GM19035 (cell line): ENCODE measurements at regions not wholly inside any gene's neighbourhood (a gene's known extent, or its start where the extent isn't known, plus 50 kb on each side); places are given as distances from the start of the nearest gene placed in this dataset.
A peak's percentile ranks its signal among the peaks of the same experiment; 100 is the strongest.
"Not testable (repeated sequence)": the region's sequence is repeated elsewhere in the genome, so short reads cannot be mapped to it uniquely, and the experiment has no call there.

Experiments
- ATAC-seq: cut with Tn5 transposase; IDR thresholded peaks from one replicate; pipeline ENCODE4 v1.9.1; 2021; ENCODE audit not compliant: unreplicated experiment

DNA sequence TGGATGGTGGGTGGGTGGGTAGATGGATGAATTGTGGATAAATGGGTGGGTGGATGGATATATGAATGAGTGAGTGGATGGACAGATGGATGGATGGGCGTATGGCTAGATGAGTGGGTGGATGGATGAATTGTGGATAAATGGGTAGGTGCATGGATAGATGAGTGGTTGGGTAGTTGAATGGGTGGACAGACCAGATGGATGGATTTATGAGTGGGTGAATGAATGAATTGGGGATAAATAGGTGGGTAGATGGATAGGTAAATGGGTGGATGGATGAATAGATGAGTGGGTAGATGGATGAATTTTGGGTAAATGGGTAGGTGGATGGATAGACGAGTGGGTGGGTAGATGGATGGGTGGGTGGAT is 108.7 kb downstream of the NPIPB11 start:
- ATAC-seq: not testable (repeated sequence)

DNA sequence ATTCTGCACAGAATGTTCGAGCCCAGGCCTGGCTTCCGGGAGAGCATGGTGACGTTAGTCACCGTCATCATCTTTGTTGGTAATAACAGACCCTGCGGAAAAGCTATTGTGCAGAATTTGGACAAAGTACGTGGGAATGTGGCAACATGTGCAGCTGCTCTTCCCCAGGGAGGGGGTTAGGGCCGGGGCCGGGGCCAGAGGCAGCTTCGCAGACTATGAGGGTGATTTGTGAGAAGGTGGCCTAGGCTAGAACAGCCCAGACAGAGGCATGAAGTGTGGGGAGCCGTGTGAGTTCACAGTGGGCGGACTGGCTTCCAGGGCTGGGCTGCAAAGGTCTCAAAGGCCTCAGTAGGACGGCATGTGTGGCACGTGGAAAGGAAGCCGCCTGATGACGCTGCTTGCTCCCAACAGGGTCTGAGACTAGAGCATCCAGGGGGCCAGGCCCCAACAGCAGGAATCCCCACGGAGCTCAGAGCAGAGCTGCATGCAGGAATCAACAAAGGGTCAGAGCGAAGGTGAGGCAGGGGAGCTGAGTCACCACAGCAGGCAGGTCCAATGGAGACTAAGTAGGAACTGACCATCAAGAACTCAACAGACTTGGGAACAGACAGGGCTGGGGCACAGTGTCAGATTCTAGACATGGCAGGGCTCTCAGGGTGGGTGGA is 109.2 kb downstream of the NPIPB11 start:
- ATAC-seq: not testable (repeated sequence)

DNA sequence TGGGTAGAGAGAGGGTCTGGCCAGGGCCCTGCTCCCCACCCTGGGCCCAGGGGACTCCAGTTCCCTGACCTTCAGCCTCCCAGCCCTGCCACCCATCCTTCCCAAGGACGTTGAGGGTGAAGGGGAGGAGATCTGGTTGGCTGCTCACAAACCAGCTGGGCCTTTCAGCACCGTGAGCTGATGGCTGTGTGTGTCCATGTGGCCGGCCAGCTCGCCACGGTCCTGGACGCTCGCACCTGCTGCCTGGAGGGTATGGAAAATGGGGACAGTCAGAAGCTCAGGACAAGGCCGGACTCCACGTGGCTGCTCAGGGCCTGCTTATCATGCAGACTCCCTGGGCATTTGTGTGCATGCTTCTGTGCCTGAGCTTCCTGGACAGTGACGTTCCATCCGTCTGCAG is 110.3 kb downstream of the NPIPB11 start:
- ATAC-seq: not testable (repeated sequence)

DNA sequence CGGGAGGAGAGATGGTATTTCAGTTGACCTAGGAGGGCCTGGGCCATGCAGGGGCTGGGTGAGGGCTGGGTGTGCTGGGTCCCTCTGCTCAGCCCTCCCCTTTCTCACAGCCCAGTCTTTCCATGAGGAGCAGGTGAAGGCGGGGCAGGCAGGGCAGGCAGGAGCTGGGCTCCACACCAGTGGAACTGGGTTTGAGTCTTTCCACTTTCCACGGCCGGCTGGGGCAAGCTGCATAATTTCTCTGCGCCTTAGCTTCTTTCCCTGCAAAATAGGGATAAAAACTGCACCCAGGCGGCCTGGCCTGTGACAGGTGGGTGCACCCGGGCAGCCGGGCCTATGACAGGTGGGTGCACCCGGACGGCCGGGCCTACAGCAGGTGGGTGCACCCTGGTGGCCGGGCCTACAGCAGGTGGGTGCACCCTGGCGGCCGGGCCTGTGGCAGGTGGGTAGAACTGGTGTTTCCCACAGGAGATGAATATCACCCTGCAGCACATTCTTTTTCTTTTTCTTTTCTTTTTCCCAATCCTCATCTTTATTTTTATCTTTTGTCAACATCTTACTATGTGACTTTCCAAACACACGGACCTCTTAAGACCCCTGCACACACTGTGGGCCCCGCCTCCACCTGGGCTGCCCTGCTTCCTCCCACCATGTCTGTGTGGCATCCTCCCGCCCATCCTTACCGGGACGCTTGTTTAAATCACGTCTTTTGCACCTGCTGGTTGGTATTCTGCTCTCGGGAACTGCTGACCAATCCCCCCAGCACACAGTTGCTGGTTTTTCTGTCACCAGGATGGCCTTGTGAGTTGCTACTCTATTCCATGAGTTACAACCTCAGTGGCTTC is 111.3 kb downstream of the NPIPB11 start:
- ATAC-seq: not testable (repeated sequence)

DNA sequence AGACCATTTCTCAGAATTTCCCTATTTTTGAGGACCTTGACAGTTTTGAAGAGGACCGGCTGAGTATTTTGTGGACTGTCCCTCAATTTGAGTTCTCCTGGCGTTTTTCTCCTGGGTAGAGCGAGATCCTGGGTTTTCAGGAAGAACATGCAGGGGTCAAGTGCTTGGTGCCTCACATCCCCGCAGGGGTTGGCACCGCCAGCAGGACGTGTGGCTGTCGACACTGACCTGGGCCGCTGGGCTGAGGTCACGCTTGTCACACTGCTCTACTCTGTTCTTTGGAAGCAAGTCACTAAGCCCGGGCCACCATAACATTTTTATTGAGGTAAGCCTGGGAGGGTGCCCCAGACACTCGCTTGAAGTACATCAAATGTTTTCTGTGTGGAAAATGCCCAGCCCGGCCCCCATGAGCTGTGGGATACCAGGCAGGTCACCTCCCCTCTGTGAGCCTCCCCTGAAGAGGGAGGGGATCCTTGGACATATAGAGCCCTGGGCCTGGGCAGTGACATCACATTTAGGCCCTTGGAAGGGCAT is 112.0 kb downstream of the NPIPB11 start:
- ATAC-seq: not testable (repeated sequence)

DNA sequence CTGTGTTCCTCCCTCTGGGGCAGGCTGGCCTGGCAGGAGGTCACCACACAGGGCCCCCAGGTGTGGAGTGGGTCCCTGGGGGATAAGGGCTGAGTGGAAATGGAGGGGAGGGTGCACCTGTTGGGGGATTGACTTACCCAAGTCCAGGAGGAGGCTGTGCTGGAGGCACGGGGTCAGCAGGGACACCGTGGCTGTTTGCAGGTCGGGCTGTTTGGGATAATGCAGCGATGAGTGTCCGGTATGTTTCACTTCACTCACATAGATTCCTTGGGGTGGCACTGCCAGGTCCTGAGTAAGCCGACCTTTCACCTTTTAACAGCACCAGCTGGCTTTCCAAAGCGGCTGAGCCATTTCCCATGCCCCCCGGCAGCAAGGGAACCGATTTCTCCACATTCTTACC is 113.0 kb downstream of the NPIPB11 start:
- not testable (repeated sequence) for ATAC-seq

DNA sequence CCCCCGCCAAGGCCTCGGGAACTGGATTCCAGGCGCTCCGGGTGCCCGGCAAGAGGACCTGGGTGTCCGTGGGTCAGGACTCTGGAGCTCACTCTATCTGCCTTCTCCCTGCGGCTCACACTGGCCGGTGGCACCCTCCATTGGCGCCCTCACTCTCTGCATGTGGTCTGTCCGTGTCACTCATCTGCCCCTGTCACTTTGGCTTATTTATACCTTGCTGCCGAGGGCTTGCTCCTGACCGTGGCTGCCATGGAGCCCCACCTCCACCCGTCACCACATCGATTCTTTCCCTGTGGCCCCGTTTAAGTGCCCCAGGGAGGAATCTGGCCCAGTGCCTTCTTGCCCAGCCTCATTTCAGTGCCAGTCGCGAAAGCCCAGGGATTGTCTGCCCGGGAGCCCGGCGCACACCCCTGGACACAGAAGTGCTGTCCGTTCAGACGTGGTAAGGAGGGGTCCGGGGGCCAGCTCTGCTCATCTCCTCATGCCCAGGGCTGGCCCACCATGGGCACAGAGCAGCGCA is 113.5 kb downstream of the NPIPB11 start:
- ATAC-seq: not testable (repeated sequence)

DNA sequence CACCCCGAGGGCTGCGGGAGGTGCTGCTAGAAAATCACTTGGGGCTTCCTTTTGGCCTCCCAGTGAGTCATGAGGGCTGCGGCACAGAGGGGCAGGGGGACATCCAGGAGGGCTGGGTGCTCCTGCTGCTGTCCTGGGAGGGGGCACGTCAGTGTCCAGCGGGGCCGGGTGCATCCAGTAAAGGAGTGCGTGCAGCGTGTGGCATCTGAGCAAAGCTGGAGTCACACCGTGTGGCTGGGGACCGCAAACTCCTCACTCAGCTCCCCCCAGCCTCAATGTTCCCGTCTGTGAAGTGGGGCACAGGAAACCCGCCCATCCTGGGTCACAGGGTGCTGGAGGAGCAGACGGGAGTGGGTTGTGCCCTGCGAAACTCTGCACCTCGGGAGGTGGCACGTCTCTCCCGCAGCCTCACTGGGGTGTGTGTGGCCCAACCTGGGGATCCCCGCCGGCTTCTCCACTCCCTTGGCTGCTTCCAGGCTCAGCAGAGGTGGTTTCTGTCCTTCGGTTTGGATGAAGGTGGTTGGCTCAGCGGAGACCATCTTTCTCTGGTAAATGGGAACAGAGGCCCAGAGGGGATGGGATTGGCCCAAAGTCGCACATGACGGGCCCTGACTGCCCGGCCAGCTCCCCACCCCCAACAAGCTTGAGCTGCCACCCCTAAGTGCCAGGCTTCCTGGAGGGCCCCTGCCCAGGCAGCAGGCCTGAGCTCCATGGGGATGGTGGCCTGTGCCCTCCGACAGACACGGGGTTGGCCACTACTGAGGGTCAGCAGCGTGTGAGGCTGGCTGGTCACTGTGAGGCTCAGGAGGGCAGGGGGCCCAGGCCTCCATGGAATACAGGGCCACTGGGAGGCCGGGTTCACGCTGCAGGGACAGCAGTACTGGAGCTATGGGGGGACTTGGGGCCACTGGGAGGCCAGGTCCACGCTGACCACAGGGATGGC is 114.9 kb downstream of the NPIPB11 start:
- not testable (repeated sequence) for ATAC-seq

DNA sequence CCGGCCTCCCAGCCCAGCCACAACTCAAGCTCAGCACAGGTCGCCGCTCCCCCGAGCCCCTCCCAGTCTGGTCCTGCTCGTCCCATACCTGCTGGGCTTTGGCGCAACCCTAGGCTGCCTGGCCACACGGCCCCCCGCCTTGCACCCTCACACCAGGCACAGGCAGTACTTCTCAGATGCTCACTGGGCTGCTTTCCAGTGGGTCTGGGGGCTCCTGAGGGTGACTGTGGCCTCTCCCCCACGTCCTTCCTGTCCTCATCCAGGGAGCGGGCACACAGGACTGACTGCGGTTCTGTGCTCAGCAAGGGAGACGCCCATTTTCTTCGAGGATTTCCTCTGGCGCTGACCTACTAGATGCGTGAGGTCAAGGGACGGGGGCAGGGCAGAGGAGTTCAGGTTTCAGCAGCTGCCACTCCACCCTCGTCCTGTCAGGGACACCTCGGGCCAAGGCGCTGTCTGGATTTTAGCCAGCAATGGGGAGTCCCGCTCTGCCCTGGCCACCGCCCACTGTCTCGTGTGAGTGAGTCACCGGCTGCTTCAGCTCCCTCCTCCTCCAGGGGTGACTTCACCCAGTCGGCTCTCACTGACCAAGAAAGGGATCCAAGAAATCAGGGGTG is 115.8 kb downstream of the NPIPB11 start:
- ATAC-seq: peak; percentile 86

DNA sequence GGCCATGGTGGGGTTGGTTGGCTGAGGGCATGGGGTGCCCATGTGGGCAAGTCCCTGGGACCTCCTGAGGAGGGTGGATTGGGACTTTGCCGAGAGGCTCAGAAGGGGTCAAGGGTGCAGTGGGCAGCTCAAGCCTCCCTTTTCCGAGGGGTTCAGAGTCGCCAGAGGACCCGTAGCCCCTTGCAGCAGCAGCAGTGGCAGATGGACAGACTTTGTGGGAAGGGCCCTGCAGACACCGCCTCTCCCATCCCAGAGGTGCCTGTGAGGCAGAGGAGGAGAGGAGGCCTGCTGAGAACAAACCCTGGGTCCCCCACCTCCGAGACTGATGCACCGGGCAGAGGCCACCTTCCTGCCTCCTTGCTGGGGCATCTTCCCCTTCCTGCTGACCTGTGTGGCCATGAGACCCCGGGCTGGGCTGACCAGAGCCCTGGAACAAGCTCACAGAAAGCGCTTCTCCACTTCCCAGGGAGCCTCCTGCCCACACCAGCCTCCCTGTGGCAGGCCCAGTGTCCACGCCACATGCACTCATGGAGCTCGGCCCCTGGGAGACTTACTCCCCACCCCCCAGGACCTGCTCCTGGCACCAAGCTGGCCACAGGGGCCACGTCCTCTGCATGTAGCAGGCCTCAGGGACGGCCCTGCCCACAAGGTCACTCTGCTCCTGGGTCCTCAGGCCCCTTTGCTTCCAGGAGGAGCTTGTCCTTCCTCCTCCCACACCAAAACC is 116.8 kb downstream of the NPIPB11 start:
- ATAC-seq: not testable (repeated sequence)

DNA sequence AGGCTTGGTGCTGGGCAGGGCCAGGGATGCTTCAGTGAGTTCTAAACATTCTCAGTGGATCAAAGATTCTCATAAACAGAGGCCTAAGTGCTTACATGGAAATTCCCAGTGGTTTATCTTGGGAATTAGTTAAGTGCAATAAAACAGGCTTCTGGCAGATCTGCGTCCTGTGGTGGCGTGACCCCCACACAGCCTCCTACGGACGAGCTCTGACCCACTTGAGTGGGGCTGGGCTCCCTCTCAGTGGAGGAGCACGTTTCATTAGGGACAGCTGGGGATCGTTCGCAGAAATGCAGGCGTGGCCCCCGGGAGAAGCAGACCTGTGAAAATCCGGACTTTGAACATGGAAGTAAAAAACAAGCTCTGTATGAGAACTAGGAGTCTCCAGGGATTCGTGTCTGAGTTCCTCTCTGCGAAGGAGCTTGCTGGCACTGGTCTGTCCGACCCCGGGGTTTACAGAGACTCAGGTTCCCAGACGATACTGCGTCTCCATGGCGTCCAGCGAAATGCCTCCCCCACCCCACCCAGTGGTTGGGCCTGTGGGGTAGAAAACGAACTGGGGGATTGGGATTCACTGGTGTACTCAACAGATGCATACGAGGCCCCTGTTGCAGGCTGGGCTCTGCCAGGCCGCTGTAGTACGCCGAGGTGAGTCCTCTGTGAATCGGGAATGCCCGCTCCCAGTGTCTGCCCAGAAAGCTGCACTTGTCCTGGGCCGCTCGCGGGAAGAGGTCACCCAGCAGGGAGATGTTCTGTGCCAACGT is 117.6 kb downstream of the NPIPB11 start:
- not testable (repeated sequence) for ATAC-seq

DNA sequence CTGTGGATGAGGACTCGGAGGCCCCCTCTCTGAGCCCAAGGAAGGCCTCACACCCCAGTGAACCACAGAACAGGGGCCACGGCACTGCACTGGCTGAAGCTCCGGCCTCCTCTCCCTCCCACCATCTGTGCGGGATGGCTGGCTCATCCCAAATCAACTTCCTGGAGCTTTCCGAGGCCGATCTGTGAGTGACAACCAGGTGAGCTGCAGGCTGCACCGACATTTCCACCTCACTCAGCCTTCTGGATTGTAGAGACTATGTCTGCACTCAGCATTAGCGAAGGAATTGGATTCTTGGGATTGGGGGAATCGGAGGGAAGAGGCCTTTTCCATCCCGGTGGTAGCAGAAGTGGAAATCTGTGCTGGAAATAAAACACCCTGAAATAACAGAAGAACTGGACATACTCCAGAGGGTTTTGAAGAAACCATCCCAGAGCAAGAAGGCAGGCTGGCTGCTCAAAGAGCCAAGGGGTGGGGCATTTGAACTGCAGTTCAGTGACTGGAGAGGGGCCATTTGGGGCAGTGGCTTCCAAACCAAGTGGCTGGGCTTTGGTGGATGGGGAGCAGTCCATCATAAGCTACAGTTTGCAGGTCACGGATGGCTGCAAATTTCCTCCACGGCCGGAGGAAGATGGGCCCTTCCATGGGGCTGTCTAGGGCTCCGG is 118.5 kb downstream of the NPIPB11 start:
- ATAC-seq: not testable (repeated sequence)

DNA sequence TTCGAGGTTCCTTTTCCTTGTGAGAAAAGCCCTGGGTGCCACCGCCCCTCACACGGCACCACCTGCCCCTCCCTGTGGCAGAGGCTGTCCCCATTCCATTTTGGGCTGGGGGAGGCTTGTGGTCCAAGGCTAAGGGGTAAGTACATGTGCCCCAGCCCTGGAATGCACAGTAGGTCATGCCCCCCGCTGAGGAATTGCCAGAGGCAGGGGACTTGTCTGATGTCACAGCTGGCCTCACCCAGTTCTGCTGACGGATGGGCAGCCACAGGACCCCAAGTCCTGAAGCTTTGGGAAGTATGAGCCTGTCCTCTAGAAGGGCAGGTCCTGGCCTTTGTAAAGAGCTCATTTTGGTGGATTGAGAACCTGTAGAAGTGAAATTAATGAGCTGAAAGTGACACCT is 119.3 kb downstream of the NPIPB11 start:
- ATAC-seq: not testable (repeated sequence)

DNA sequence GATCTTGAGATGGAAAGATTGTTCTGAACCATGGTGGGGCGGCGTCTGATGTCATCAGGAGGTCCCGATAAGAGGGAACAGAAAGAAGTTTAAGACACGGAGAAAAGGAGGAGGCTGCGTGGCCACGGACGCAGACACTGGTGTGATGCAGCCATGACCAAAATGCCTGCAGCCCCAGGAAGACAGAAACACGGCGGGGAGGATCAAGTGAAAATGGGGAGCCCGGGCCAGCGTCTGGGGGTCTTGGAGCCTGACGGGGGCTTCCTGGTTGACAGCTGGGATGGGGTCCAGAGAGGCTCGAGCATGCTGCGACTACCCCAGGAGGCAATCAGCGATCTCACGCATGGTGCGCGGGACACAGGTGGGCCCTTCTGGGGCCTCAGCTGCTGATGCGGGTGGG is 119.7 kb downstream of the NPIPB11 start:
- not testable (repeated sequence) for ATAC-seq

DNA sequence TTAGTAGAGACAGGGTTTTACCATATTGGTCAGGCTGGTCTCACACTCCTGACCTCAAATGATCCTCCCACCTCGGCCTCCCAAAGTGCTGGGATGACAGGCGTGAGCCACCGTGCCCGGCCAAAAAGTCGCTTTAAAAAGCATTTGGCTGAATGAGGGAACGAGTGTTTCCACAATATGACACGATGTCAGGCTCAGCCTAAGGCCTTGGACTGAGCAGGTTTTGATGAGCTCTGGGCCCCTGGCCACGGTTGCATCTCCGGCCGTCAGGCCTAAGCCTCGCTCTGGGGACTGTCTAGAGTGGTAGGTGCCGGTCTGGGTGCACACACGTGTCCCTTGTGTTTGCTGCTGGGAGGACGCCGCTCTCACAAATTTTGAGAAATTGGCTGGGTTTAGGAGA is 120.3 kb downstream of the NPIPB11 start:
- ATAC-seq: not testable (repeated sequence)

DNA sequence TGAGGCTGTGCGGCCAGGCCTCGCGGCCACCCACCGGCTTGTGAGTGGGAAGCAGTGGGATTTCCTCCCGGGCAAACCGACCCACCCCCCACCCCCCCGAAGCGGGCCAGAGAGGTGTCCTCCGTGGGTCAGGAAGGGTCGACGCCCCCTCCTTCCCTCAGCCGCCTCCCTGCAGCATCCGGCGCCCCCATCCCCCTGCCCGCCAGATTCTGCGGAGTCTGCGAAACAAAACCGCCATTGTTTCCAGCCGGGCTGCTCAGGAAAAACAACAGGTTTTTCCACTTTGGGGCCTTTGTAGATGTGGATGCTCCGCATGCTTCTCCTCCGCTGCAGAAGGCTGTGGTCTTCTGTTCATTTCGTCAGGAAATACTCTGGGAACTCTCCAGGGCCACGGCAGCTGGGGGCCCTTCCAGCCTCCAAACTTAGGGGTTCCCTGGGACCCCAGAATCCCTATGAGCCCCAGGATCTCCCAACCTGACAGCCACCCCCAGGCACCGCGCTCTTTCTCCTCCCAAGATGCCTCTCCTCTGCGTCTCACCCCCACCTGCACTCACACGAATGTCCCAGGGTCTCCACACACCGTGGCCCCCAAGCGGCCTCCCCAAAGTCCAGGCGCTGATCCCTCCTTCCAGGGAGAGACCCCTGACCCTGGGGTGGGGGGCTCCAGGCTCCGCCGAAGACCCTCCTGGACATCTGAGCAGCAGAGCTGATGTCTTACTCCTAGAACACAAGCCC is 121.2 kb downstream of the NPIPB11 start:
- ATAC-seq: not testable (repeated sequence)

DNA sequence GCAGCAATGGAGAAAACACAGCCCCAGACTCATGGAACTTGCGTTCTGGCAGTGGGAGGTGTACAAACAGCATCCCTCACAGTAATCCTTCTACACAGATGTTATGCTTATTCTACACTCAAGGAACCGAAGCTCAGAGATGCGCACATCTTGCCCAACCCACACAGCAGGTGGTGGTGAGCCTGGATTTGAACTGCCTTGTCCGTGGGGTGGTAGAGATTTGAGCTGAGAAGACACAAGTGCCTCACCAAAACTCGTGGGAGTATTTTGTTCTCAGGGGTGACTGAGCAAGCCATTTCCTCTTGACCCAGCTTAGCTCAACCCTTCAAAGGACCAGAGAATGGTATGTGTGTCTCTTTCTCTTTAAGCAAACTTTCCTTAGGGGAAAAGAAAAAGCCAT is 121.8 kb downstream of the NPIPB11 start:
- not testable (repeated sequence) for ATAC-seq

DNA sequence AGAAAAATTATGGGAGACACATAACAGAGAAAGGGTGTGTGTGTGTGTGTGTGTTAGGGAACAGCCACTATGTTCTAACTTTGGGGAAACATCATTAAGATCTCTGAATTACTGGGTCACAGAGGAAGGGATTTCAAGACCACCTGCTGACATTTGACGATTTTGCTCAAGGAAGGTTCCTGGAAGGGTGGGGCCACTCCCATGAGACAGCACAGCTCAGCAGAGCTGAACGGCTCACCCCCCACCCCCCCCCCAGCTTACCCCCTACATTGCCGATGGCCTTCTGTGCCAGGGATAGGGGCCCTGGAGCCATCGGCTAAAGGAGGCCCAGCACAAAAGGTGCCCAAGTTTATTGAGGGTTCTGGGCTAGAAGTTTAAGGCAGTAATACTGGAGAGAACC is 122.4 kb downstream of the NPIPB11 start:
- not testable (repeated sequence) for ATAC-seq
